ENCODE measurements at regions not wholly inside any gene's neighbourhood (a gene's known extent, or its start where the extent isn't known, plus 50 kb on each side); places are given as distances from the start of the nearest gene placed in this dataset.

GRCh38 chr6:100267721-100268123, 197.0 kb downstream of the SIM1 start:
- TF ChIP-seq SIN3A (IDR thresholded peaks at IDR 0.05; ENCODE audit: borderline replicate concordance, insufficient read depth, low read length) (no peak), POLR2AphosphoS5 (IDR thresholded peaks at IDR 0.05; ENCODE audit: low read depth, low read length) (no peak), REST (IDR thresholded peaks at IDR 0.05; ENCODE audit: insufficient read depth in 1 of 2, low read depth in 2 of 2, low read length in 2 of 2) (no peak), TAF1 (IDR thresholded peaks at IDR 0.05; ENCODE audit: borderline replicate concordance, insufficient read depth, low read length) (no peak)
